ENCODE measurements at regions not wholly inside any gene's neighbourhood (a gene's known extent, or its start where the extent isn't known, plus 50 kb on each side); places are given as distances from the start of the nearest gene placed in this dataset.

GRCh38 chr16:85199069-85199725 is 86.9 kb upstream of the CIBAR2 start:
- Histone ChIP-seq H3K27ac (ENCODE audit: insufficient read length, low read depth, low read length) (no peak overlapping the region), H3K56ac (ENCODE audit: insufficient read length, low read depth, low read length) (no peak overlapping the region), H2BK12ac (ENCODE audit: insufficient read length, low read depth, low read length) (no peak overlapping the region), H4K91ac (ENCODE audit: insufficient read length, low read depth, low read length) (no peak overlapping the region), H3K23ac (ENCODE audit: insufficient read length, low read depth, low read length) (no peak overlapping the region), H3K79me2 (ENCODE audit: insufficient read depth, low read length) (no peaks in the 10 kb centered on the region), H2BK120ac (ENCODE audit: low read depth, low read length, poor library complexity, severe bottlenecking) (no peak overlapping the region), H2AFZ (ENCODE audit: low read length) (no peak overlapping the region), H2BK20ac (ENCODE audit: low read depth, low read length, poor library complexity, severe bottlenecking) (no peak overlapping the region), H3K18ac (ENCODE audit: insufficient read length, low read depth, low read length) (no peak overlapping the region), H3K9ac (ENCODE audit: extremely low read depth, insufficient read length, low read length) (no peak overlapping the region), H3K4me1 (ENCODE audit: insufficient read depth, low read length) (no peaks in the 10 kb centered on the region), H3K4ac (ENCODE audit: low read depth, low read length) (no peak overlapping the region), H3K23me2 (ENCODE audit: insufficient read length, low read depth, low read length, poor library complexity, severe bottlenecking) (no peaks in the 10 kb centered on the region), H3K9me3 (ENCODE audit: control insufficient read depth, low read depth, low read length) (no peaks in the 10 kb centered on the region), H2BK5ac (ENCODE audit: insufficient read length, low read length) (no peak overlapping the region), H3K14ac (ENCODE audit: insufficient read depth, low read length) (no peak overlapping the region), H3K79me1 (ENCODE audit: insufficient read depth, low read depth, low read length, poor library complexity, severe bottlenecking) (no peaks in the 10 kb centered on the region), H3K4me2 (ENCODE audit: insufficient read depth, insufficient read length, low read length) (no peak overlapping the region), H2AK5ac (ENCODE audit: insufficient read length, low read length) (no peak overlapping the region), H3T11ph (ENCODE audit: low read length) (no peak overlapping the region), H4K5ac (ENCODE audit: insufficient read length, low read depth, low read length) (no peak overlapping the region), H2BK15ac (ENCODE audit: low read depth, low read length) (no peak overlapping the region), H4K8ac (replicated peaks; ENCODE audit: insufficient read length, low read depth, low read length) (no peak overlapping the region), H3K27me3 (ENCODE audit: insufficient read depth, low read length) (no peaks in the 10 kb centered on the region), H4K20me1 (ENCODE audit: control insufficient read depth, insufficient read depth, insufficient read length) (no peaks in the 10 kb centered on the region)
- H3K27me3 Mint-ChIP-seq (ENCODE audit: low read depth), result no peaks in the 10 kb centered on the region
- peaks cover 7 to 9% of the 10 kb centered on the region in 2 experiments; a peak in 3 of 5 replicates for H3K9me3 Mint-ChIP-seq
- peaks cover 12 to 27% of the 10 kb centered on the region in 2 experiments for H3K4me1 Mint-ChIP-seq
- TF ChIP-seq CTCF (conservative IDR thresholded peaks at IDR 0.05), result no peak
- DNase-seq, result no peak
- no peak overlapping the region; a peak in 1 of 7 replicates for H3K27ac Mint-ChIP-seq
- no peak overlapping the region for H3K4me3 Mint-ChIP-seq
- peaks cover 0 to 12% (median 8%) of the 10 kb centered on the region in 3 experiments; a peak in 4 of 7 replicates for H3K36me3 Mint-ChIP-seq (ENCODE audit: insufficient read depth in 1 of 3, low read depth in 3 of 3)
- no CpG with 5 or more reads among the region's 21 CpGs for WGBS (ENCODE audit: extremely low coverage, insufficient read length, low lambda C conversion rate)

All from H9 (cell line).